ENCODE measurements at regions not wholly inside any gene's neighbourhood (a gene's known extent, or its start where the extent isn't known, plus 50 kb on each side); places are given as distances from the start of the nearest gene placed in this dataset.
A peak's percentile ranks its signal among the peaks of the same experiment; 100 is the strongest.

DNA sequence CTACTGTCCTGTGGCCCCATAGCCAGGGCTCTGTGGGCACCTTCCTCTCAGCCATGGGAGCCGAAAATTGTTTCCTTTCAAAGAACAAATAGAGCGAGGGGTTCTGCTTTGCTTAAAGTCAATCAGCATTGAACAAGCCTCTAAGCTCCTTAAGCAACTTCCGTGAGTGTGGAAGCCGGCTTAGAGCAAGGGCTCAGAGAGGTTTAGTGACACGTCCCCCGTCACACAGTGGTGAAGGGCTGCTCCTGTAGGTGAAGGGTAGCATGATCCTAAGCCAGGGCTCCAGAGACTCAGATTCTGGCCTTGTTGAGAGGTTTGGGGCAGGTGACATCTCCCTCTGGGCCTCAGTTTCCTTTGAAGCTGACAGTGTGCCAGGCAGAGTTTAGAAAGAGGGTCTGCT is 94.0 kb upstream of the WNT4 start:
- FAIRE-seq: no peak
- Histone ChIP-seq H3K9ac (ENCODE audit: insufficient read depth, low read depth, low read length) (no peak overlapping the region), H3K4me1 (ENCODE audit: insufficient read depth, low read length) (no peaks in the 10 kb centered on the region), H3K79me2 (ENCODE audit: insufficient read depth, low read length) (no peaks in the 10 kb centered on the region), H4K20me1 (ENCODE audit: insufficient read depth, low read length) (no peaks in the 10 kb centered on the region), H3K4me2 (ENCODE audit: low read depth, low read length) (no peak overlapping the region), H3K9me3 (ENCODE audit: low read length) (no peaks in the 10 kb centered on the region), H3K27me3 (ENCODE audit: control insufficient read depth in 1 of 2, insufficient read depth in 2 of 2, low read length in 2 of 2) (peaks cover 8 to 45% of the 10 kb centered on the region in 2 experiments; a peak in 4 of 5 replicates), H3K27ac (ENCODE audit: extremely low read length, insufficient read depth, low read length) (no peak overlapping the region), H3K4me3 (replicated peaks in 1 of 3; ENCODE audit: insufficient read depth in 1 of 3, low read depth in 2 of 3, low read length in 3 of 3) (no peak overlapping the region), H2AFZ (ENCODE audit: low read length) (no peak overlapping the region), H3K36me3 (replicated peaks in 1 of 2; ENCODE audit: control insufficient read depth in 1 of 2, insufficient read depth in 2 of 2, low read length in 2 of 2) (no peaks in the 10 kb centered on the region)
- WGBS (ENCODE audit: low lambda C conversion rate): no CpG with 5 or more reads among the region's 6 CpGs
- POLR2A ChIA-PET: no interaction called here
- TF ChIP-seq ADNP (CRISPR knock-in tag; IDR thresholded peaks at IDR 0.05) (no peak), BRCA1 (CRISPR knock-in tag; IDR thresholded peaks at IDR 0.05) (no peak), ZNF768 (CRISPR knock-in tag; IDR thresholded peaks at IDR 0.05) (peak; percentile 58; the same call in 1 of the 2 replicates), MLLT10 (CRISPR knock-in tag; IDR thresholded peaks at IDR 0.05) (no peak), RBFOX2 (IDR thresholded peaks at IDR 0.05; ENCODE audit: low read depth, low read length) (no peak)
- BruUV-seq (replicated peaks): no TSS peak
- in situ Hi-C loops (cut with HindIII; ENCODE audit: extremely low pct_ligation_motif_present, low pct_unique_long_range_greater_than_20kb): no loop called here
- no peak for DNase-seq (ENCODE audit: low spot score)
- no peak for ATAC-seq
- intact Hi-C loops (cut with micrococcal nuclease; ENCODE audit: unreplicated experiment): no loop called here
- CTCF ChIA-PET (ENCODE audit: low intra/inter-chr PET ratio, low total read pairs): no interaction called here

GRCh38 chr1:22237433-22238093 is 94.7 kb upstream of the WNT4 start:
- ChIA-PET POLR2A (no interaction called here), CTCF (ENCODE audit: low intra/inter-chr PET ratio, low total read pairs) (no interaction called here)
- H4K20me1 ChIP-seq (ENCODE audit: insufficient read depth, low read length): no peaks in the 10 kb centered on the region
- FAIRE-seq: no peak
- H3K4me1 ChIP-seq (ENCODE audit: insufficient read depth, low read length): no peaks in the 10 kb centered on the region
- H3K4me3 ChIP-seq (replicated peaks in 1 of 3; ENCODE audit: insufficient read depth in 1 of 3, low read depth in 2 of 3, low read length in 3 of 3): no peak overlapping the region
- no peaks in the 10 kb centered on the region for H3K36me3 ChIP-seq (replicated peaks in 1 of 2; ENCODE audit: control insufficient read depth in 1 of 2, insufficient read depth in 2 of 2, low read length in 2 of 2)
- TF ChIP-seq, protein P1, sequence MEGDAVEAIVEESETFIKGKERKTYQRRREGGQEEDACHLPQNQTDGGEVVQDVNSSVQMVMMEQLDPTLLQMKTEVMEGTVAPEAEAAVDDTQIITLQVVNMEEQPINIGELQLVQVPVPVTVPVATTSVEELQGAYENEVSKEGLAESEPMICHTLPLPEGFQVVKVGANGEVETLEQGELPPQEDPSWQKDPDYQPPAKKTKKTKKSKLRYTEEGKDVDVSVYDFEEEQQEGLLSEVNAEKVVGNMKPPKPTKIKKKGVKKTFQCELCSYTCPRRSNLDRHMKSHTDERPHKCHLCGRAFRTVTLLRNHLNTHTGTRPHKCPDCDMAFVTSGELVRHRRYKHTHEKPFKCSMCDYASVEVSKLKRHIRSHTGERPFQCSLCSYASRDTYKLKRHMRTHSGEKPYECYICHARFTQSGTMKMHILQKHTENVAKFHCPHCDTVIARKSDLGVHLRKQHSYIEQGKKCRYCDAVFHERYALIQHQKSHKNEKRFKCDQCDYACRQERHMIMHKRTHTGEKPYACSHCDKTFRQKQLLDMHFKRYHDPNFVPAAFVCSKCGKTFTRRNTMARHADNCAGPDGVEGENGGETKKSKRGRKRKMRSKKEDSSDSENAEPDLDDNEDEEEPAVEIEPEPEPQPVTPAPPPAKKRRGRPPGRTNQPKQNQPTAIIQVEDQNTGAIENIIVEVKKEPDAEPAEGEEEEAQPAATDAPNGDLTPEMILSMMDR (CRISPR knock-in tag; IDR thresholded peaks at IDR 0.05): no peak
- 0 out of 2 replicates have a peak, but pooled peaks have one; percentile 55 for TF ChIP-seq CEBPB (IDR thresholded peaks at IDR 0.05; ENCODE audit: borderline replicate concordance, low read depth, low read length)
- WGBS (ENCODE audit: low lambda C conversion rate): 20% methylated on average over 11 of the region's 11 CpGs
- no peaks in the 10 kb centered on the region for H3K79me2 ChIP-seq (ENCODE audit: insufficient read depth, low read length)
- H2AFZ ChIP-seq (ENCODE audit: low read length): no peak overlapping the region
- H3K9ac ChIP-seq (ENCODE audit: insufficient read depth, low read depth, low read length): no peak overlapping the region
- intact Hi-C loops (cut with micrococcal nuclease; ENCODE audit: unreplicated experiment) (no loop called here), in situ Hi-C loops (cut with HindIII; ENCODE audit: extremely low pct_ligation_motif_present, low pct_unique_long_range_greater_than_20kb) (no loop called here)
- H3K27ac ChIP-seq (ENCODE audit: extremely low read length, insufficient read depth, low read length): no peak overlapping the region
- H3K9me3 ChIP-seq (ENCODE audit: low read length): no peaks in the 10 kb centered on the region
- peaks cover 8 to 45% of the 10 kb centered on the region in 2 experiments; a peak in 4 of 5 replicates for H3K27me3 ChIP-seq (ENCODE audit: control insufficient read depth in 1 of 2, insufficient read depth in 2 of 2, low read length in 2 of 2)
- BruUV-seq (replicated peaks): no TSS peak
- no peak for ATAC-seq
- no peak for DNase-seq (ENCODE audit: low spot score)
- no peak overlapping the region for H3K4me2 ChIP-seq (ENCODE audit: low read depth, low read length)

Data from HepG2 (cell line).